ENCODE measurements at regions not wholly inside any gene's neighbourhood (a gene's known extent, or its start where the extent isn't known, plus 50 kb on each side); places are given as distances from the start of the nearest gene placed in this dataset.

GRCh38 chr17:65406552-65406951 is 154.9 kb downstream of the AXIN2 start:
- no peak for DNase-seq (ENCODE audit: low spot score)
- in situ Hi-C loops (cut with MboI; ENCODE audit: low pct_unique_long_range_greater_than_20kb, low sequenced_read_pairs, unreplicated experiment), result no loop called here
- TF ChIP-seq CTCF (IDR thresholded peaks at IDR 0.05; ENCODE audit: extremely low read depth, insufficient read depth, missing control alignments), result no peak

GRCh38 chr17:65405563-65405962 is 155.9 kb downstream of the AXIN2 start:
- in situ Hi-C loops (cut with MboI; ENCODE audit: low pct_unique_long_range_greater_than_20kb, low sequenced_read_pairs, unreplicated experiment), result no loop called here
- no peak for TF ChIP-seq CTCF (IDR thresholded peaks at IDR 0.05; ENCODE audit: extremely low read depth, insufficient read depth, missing control alignments)
- DNase-seq (ENCODE audit: low spot score), result no peak

GRCh38 chr17:65404761-65405160 is 156.7 kb downstream of the AXIN2 start:
- in situ Hi-C loops (cut with MboI; ENCODE audit: low pct_unique_long_range_greater_than_20kb, low sequenced_read_pairs, unreplicated experiment), result no loop called here
- no peak for TF ChIP-seq CTCF (IDR thresholded peaks at IDR 0.05; ENCODE audit: extremely low read depth, insufficient read depth, missing control alignments)
- DNase-seq (ENCODE audit: low spot score), result no peak

- no peak for TF ChIP-seq CTCF (IDR thresholded peaks at IDR 0.05; ENCODE audit: extremely low read depth, insufficient read depth, missing control alignments)
- no peak for DNase-seq (ENCODE audit: low spot score)
- in situ Hi-C loops (cut with MboI; ENCODE audit: low pct_unique_long_range_greater_than_20kb, low sequenced_read_pairs, unreplicated experiment), result no loop called here
Measured at GRCh38 chr17:65403626-65404025, 157.8 kb downstream of the AXIN2 start.

- in situ Hi-C loops (cut with MboI; ENCODE audit: low pct_unique_long_range_greater_than_20kb, low sequenced_read_pairs, unreplicated experiment), result no loop called here
- TF ChIP-seq CTCF (IDR thresholded peaks at IDR 0.05; ENCODE audit: extremely low read depth, insufficient read depth, missing control alignments), result no peak
- no peak for DNase-seq (ENCODE audit: low spot score)
Measured at GRCh38 chr17:65402513-65403496, 158.6 kb downstream of the AXIN2 start.

GRCh38 chr17:65401561-65401960 is 159.9 kb downstream of the AXIN2 start:
- DNase-seq (ENCODE audit: low spot score), result no peak
- TF ChIP-seq CTCF (IDR thresholded peaks at IDR 0.05; ENCODE audit: extremely low read depth, insufficient read depth, missing control alignments), result no peak
- in situ Hi-C loops (cut with MboI; ENCODE audit: low pct_unique_long_range_greater_than_20kb, low sequenced_read_pairs, unreplicated experiment), result no loop called here
